Stimulated activated CD8-positive, alpha-beta memory T cell treated with anti-CD3 and anti-CD28 coated beads, Interleukin-12 subunit alpha, Interleukin-12 subunit beta, amount 100 ng/mL, for 4 hours (primary cell): ENCODE measurements at regions not wholly inside any gene's neighbourhood (a gene's known extent, or its start where the extent isn't known, plus 50 kb on each side); places are given as distances from the start of the nearest gene placed in this dataset.
A peak's percentile ranks its signal among the peaks of the same experiment; 100 is the strongest.
"Not testable (repeated sequence)": the region's sequence is repeated elsewhere in the genome, so short reads cannot be mapped to it uniquely, and the experiment has no call there.

Experiments
- DNase-seq: peaks from one replicate; pipeline ENCODE4 v3.0.0-alpha.2; 2020; ENCODE audit warnings: low read depth

GRCh38 chr1:65063025-65063424, 85.0 kb upstream of the AK4 start:
- no peak for DNase-seq

GRCh38 chr1:65064981-65065380, 83.0 kb upstream of the AK4 start:
- no peak for DNase-seq

- no peak for DNase-seq
Measured at GRCh38 chr1:65065524-65066418, 82.2 kb upstream of the AK4 start.

GRCh38 chr1:65066419-65066765, 81.6 kb upstream of the AK4 start:
- no peak for DNase-seq

DNA sequence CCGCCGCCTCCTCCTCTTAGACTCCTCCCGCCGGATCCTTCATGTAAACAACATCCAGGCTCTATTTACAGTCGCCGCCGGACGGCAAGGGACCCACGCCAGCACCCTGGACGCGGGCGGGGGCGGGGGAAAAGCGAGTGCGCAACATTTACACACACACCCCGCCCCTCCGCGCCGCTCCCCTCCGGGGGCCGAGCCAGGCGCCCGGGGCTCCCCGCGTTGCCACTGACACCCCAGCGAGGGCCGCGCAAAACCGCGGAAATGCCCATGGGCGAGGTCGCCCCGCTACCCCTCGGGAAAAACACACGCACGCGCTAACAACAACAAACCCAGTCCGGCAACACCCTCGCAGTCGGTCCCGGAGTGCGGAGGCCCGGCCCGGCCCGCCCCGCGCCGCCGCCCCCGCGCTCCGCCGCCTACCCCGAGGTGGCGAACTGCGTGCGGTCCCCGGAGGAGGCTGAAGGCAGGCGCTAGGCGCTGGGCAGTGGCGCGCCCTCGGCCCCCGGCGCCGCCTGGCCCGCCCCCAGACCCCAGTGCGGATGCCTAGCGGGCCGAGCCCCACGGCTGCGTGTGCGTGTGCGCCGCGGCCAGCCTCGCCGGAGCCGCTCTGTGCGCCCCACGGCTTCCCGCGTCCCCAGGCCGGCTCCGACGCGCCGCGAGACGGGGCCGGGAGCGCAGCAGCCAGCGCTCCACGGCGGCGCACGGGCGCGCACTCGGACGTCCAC, 81.1 kb upstream of the AK4 start:
- peak; percentile 68 for DNase-seq

GRCh38 chr1:65067491-65068201, 80.4 kb upstream of the AK4 start:
- peak; percentile 31 for DNase-seq

- no peak for DNase-seq
Measured at GRCh38 chr1:65068202-65069010, 79.6 kb upstream of the AK4 start.

- DNase-seq: no peak
Measured at GRCh38 chr1:65069011-65069565, 78.9 kb upstream of the AK4 start.

- DNase-seq: no peak
Measured at GRCh38 chr1:65072845-65073244, 75.2 kb upstream of the AK4 start.

GRCh38 chr1:65075123-65075976, 72.7 kb upstream of the AK4 start:
- DNase-seq: peak; percentile 30

DNA sequence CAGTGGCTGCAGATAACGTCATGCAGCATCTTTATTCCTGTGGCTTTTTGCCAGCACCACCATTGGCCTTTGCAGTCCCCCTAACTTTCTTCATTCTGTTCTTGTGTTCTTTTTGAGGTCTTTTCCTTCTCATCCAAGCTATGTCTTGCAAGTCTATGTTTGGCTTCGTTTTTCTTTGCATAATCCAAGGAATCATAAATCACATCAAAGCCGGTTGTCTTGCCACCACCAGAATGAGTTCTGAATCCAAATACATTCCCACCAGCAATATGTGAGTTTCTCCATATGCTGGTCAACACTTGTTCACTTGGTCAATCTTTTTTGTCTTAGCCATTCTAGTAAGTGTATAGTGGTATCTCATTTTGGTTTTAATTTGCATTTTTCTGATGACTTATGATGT, 70.6 kb upstream of the AK4 start:
- DNase-seq: no peak

GRCh38 chr1:65079941-65080340, 68.1 kb upstream of the AK4 start:
- no peak for DNase-seq

DNA sequence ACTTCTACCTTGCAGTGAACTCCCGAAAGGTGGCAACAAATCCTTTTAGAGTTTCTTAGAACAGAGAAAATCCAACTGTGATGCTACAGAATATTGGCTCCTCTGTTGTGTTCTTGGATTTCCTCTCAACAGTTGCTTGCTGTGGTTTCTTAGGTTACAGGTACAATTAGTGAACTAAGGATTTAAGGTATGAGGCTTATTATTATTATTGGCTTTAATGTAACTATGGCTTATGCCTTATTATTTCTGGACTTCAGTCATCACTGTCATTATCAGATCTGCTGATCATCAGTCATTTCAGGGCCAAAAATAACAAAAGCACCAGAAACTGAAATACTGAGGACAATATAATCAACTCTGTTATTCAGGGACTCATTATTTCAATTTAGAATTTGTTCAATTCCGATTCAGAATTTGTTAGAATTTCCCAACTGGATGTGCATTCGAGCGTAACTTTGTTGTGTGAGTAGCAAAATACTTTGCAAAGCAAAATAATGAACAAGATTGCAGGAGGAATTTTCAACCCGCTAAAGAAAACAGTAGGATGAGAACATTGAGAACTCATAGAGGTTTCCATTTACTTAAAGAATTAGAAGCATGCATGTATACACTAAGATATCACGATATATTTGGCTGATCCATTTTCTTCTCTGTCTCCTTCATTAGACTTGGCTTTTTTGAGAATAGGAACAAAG, 65.5 kb upstream of the AK4 start:
- no peak for DNase-seq

DNA sequence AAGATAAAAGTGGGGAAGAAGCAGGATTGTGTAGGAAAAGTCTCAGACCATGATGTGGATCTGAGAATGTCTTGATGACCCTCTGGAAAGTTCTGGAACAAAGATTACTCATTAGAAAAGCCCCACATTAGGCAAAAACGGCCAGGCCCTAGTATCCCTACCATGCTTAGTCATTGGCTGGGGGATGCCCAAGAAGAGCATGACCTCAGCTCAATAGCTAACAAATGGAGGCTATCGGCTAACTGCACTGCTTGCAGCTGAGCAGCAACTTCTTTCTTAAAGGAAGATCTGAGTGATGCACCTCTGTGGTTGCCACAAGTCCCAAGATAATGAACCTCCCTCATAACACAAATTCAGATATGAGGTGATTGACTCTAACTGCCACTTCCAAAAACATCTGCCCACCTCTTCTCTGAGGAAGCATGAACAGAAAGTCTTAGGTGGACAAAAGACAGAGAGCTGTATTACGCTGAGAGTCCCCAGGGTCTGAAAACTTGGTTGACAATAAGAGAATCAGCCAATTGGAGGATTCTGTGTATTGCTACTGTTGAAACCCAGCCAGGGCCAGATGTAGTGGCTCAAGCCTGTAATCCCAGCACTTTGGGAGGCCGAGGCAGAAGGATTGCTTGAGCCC, 64.6 kb upstream of the AK4 start:
- no peak for DNase-seq

- DNase-seq: no peak
Measured at GRCh38 chr1:65084066-65084465, 63.9 kb upstream of the AK4 start.

GRCh38 chr1:65087519-65087918, 60.5 kb upstream of the AK4 start:
- not testable (repeated sequence) for DNase-seq

- DNase-seq: no peak
Measured at GRCh38 chr1:65090406-65090805, 57.6 kb upstream of the AK4 start.

DNA sequence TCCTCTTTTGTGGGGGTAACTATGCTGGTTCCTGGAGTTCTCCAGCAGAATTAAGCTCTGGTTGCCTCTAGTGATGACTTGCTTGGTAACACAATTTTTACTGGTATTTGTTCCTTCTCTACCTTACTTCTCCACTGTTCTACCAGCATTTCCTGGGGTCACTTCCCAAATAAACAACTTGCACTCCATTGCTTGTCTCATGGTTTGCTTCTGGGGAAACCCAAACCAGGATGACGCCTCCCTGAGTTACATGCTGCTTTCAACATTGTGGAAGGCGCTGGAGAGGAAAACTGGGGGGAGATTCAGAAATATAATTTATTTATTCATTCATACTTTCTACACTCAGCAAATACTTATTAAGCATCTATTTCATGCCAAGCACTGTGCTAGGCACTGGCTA, 55.3 kb upstream of the AK4 start:
- DNase-seq: no peak

DNA sequence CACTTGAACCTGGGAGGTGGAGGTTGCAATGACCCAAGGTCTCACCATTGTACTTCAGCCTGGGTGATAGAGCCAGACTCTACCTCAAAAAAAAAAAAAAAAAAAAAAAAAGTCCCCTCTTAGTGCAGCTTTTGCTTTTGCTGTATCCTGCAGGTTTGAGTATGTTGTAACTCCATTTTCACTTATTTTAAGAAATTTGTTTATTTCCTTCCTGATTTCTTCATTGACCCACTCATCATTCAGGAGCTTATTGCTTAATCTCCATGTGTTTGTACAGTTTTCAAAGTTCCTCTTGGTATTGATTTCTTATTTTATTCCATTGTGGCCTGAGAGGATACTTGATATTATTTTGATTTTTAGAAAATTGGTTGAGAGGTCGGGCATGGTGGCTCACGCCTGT, 50.9 kb upstream of the AK4 start:
- DNase-seq: no peak
